GM12873 (cell line): ENCODE measurements at regions not wholly inside any gene's neighbourhood (a gene's known extent, or its start where the extent isn't known, plus 50 kb on each side); places are given as distances from the start of the nearest gene placed in this dataset.

Experiments used
- CTCF ChIP-seq: IDR thresholded peaks from 2 replicates; pipeline ENCODE4 v1.5.1; 2012; ENCODE audit warnings: low read depth, mild to moderate bottlenecking, moderate library complexity, low read length, control low read depth; ENCODE audit not compliant: insufficient read depth; ENCODE audit errors: missing control alignments

DNA sequence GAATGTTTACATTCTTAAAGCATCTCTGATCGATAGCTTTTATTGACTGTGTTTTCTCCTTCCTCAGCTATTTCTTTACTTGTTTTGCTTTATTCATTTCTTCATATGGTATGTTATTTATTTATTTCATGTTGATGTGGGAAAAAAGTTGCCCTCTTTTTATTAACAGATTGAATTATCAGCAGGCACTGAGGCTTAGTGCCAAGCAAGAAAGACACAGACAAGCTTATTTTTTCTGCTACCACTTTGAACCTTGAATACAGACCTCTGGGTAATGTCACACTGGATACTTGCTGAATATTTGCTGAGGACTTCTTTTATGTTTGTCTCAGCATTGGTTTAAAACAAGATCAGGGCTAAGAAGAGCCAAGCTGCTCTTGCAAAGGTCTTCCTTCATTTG is 162.0 kb upstream of the CNTN6 start:
- TF ChIP-seq CTCF: no peak

DNA sequence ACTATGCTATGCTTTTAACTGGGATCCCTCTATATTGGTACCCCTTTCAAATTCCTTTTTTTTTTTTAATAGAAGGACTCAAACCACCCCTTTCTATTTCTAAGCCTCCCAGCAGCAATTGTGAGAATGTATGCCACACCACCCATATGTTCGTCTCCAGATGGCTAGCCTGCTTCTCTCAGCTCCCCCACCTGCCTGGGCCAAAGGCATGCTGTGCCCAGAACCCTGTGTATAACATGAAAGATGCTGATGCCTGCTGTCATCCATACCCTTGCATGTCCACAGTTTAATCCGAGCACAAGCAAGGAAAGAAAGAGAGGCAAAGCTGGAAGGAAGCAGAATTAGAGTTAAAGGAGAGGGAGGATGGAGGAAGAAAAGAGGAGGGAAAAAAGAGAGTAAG is 159.5 kb upstream of the CNTN6 start:
- TF ChIP-seq CTCF: no peak

GRCh38 chr3:944786-945185 is 148.0 kb upstream of the CNTN6 start:
- TF ChIP-seq CTCF: no peak

DNA sequence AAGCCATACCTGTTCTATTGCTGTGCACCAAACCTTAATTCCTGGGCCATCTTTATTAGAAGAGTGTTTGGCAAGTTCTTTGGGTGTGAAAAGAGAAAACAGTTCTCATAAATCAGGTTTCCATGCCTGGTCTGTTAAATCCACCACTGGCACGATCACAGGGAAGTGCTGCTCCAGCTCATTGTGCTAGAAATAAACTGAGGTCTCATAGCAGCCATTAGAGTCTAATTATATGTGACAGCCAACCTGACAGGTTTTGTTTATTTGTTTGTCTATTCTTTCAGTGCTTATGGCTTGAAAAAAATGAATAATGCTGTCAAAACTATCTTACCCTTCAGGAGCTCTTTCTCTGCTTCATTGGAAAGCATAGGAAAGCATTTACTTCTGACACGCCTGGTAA is 147.1 kb upstream of the CNTN6 start:
- TF ChIP-seq CTCF: no peak

- TF ChIP-seq CTCF: no peak
Observed at GRCh38 chr3:952906-953305, 139.9 kb upstream of the CNTN6 start.

- TF ChIP-seq CTCF: no peak
Observed at GRCh38 chr3:963255-963654, 129.6 kb upstream of the CNTN6 start.

DNA sequence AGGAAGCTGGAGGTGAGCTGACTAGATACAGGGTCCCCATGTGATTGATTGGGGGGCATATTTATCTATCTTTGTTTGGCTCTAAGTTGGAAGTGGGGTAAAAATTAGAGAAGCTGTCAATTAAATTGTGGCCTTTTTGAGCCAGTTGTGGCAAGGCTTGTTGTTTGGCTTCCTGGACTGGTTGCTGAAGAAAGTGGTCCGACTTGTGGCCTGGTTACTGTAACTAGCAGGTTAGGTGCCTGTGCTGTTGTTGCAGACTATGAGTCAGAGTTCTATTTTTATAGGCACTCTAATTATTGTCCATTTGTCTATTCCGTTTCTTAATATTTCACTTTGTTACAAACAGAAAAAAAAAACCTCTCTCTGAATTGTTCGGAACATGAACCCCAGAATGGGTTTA is 129.1 kb upstream of the CNTN6 start:
- TF ChIP-seq CTCF: no peak

DNA sequence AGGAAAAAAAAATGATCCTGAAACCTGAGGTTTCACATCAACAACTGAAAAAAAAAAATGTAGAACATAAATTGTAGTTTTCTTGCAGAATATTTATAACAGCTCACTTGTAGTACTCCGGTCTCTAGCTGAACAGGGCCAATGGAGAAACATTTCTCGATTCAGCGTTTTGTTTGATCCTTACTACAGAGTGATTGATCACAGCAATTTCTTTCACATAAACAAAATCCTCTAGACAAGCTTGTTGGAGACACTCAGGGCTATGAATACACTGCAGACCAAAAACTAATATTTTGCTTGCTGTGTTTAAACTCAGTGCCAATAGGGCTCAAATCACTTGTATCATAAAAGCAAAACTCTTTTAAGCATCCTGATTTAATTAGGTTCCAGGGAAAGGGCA is 127.0 kb upstream of the CNTN6 start:
- TF ChIP-seq CTCF: no peak
